ENCODE measurements at regions not wholly inside any gene's neighbourhood (a gene's known extent, or its start where the extent isn't known, plus 50 kb on each side); places are given as distances from the start of the nearest gene placed in this dataset.

GRCh38 chr13:109529964-109530363 is 256.4 kb downstream of the IRS2 start:
- no peak overlapping the region for H3K27ac ChIP-seq
- no peaks in the 10 kb centered on the region for H3K27me3 ChIP-seq
- no peaks in the 10 kb centered on the region for H3K36me3 ChIP-seq
- no peaks in the 10 kb centered on the region for H3K4me1 ChIP-seq
- DNase-seq: no peak
- ATAC-seq: no peak
- TF ChIP-seq CTCF (IDR thresholded peaks at IDR 0.05 in 4 of 5, conservative IDR thresholded peaks at IDR 0.05 in 1 of 5): no peak
- TF ChIP-seq POLR2A (IDR thresholded peaks at IDR 0.05): no peak
- H3K4me3 ChIP-seq: no peak overlapping the region
- in situ Hi-C loops (cut with MboI; ENCODE audit: low sequenced_read_pairs in 4 of 4): no loop called here
- H3K9me3 ChIP-seq: no peaks in the 10 kb centered on the region
- intact Hi-C loops (cut with DNase I; ENCODE audit: low total_unique reads): no loop called here

GRCh38 chr13:109521719-109522118 is 264.7 kb downstream of the IRS2 start:
- H3K36me3 ChIP-seq: no peaks in the 10 kb centered on the region
- intact Hi-C loops (cut with DNase I; ENCODE audit: low total_unique reads) (no loop called here), in situ Hi-C loops (cut with MboI; ENCODE audit: low sequenced_read_pairs in 4 of 4) (no loop called here)
- TF ChIP-seq CTCF (IDR thresholded peaks at IDR 0.05 in 4 of 5, conservative IDR thresholded peaks at IDR 0.05 in 1 of 5) (no peak), POLR2A (IDR thresholded peaks at IDR 0.05) (no peak)
- H3K27ac ChIP-seq: no peak overlapping the region
- H3K27me3 ChIP-seq: no peaks in the 10 kb centered on the region
- no peaks in the 10 kb centered on the region for H3K9me3 ChIP-seq
- ATAC-seq (no peak), DNase-seq (no peak)
- H3K4me1 ChIP-seq: no peaks in the 10 kb centered on the region
- H3K4me3 ChIP-seq: no peak overlapping the region

GRCh38 chr13:109517517-109517916 is 268.9 kb downstream of the IRS2 start:
- H3K4me3 ChIP-seq: no peak overlapping the region
- in situ Hi-C loops (cut with MboI; ENCODE audit: low sequenced_read_pairs in 4 of 4): no loop called here
- TF ChIP-seq POLR2A (IDR thresholded peaks at IDR 0.05) (no peak), CTCF (IDR thresholded peaks at IDR 0.05 in 4 of 5, conservative IDR thresholded peaks at IDR 0.05 in 1 of 5) (no peak)
- no peaks in the 10 kb centered on the region for H3K36me3 ChIP-seq
- DNase-seq (no peak), ATAC-seq (no peak)
- H3K27ac ChIP-seq: no peak overlapping the region
- no peaks in the 10 kb centered on the region for H3K9me3 ChIP-seq
- no peaks in the 10 kb centered on the region for H3K27me3 ChIP-seq
- intact Hi-C loops (cut with DNase I; ENCODE audit: low total_unique reads): no loop called here
- H3K4me1 ChIP-seq: no peaks in the 10 kb centered on the region

- no peaks in the 10 kb centered on the region for H3K4me1 ChIP-seq
- no peaks in the 10 kb centered on the region for H3K36me3 ChIP-seq
- intact Hi-C loops (cut with DNase I; ENCODE audit: low total_unique reads) (no loop called here), in situ Hi-C loops (cut with MboI; ENCODE audit: low sequenced_read_pairs in 4 of 4) (no loop called here)
- no peak overlapping the region for H3K4me3 ChIP-seq
- DNase-seq (no peak), ATAC-seq (no peak)
- no peaks in the 10 kb centered on the region for H3K9me3 ChIP-seq
- TF ChIP-seq CTCF (IDR thresholded peaks at IDR 0.05 in 4 of 5, conservative IDR thresholded peaks at IDR 0.05 in 1 of 5) (no peak), POLR2A (IDR thresholded peaks at IDR 0.05) (no peak)
- no peaks in the 10 kb centered on the region for H3K27me3 ChIP-seq
- H3K27ac ChIP-seq: no peak overlapping the region
These were observed 270.2 kb downstream of the IRS2 start for GRCh38 chr13:109516186-109516585.

- intact Hi-C loops (cut with DNase I; ENCODE audit: low total_unique reads): no loop called here
- Histone ChIP-seq H3K36me3 (no peaks in the 10 kb centered on the region), H3K4me1 (no peaks in the 10 kb centered on the region), H3K27me3 (no peaks in the 10 kb centered on the region), H3K4me3 (no peak overlapping the region), H3K27ac (no peak overlapping the region), H3K9me3 (no peaks in the 10 kb centered on the region)
- TF ChIP-seq POLR2A (IDR thresholded peaks at IDR 0.05) (no peak), CTCF (IDR thresholded peaks at IDR 0.05 in 4 of 5, conservative IDR thresholded peaks at IDR 0.05 in 1 of 5) (no peak)
- ATAC-seq (no peak), DNase-seq (no peak)
- in situ Hi-C loops (cut with MboI; ENCODE audit: low sequenced_read_pairs in 4 of 4): no loop called here
These were observed 276.4 kb downstream of the IRS2 start for GRCh38 chr13:109510013-109510412.

Data from gastrocnemius medialis (tissue), 4 donors.